Mammary epithelial cell (primary cell): ENCODE measurements at regions not wholly inside any gene's neighbourhood (a gene's known extent, or its start where the extent isn't known, plus 50 kb on each side); places are given as distances from the start of the nearest gene placed in this dataset.

Experiments
- EZH2 ChIP-seq: IDR thresholded peaks from 2 replicates; pipeline ENCODE4 v1.6.1; 2012; ENCODE audit warnings: low read length, inconsistent platforms, borderline replicate concordance
- TF ChIP-seq, protein P1 (sequence below), 2 donors: IDR thresholded peaks in 1 of 2; conservative IDR thresholded peaks in 1 of 2; 2 replicates each; pipeline ENCODE4 v1.5.1; 2011 to 2012; ENCODE audit warnings: inconsistent platforms in 2 of 2, low read length in 2 of 2, mild to moderate bottlenecking in 2 of 2, control low read depth in 1 of 2, low read depth in 1 of 2; ENCODE audit not compliant: insufficient read depth in 1 of 2; ENCODE audit errors: extremely low read depth in 1 of 2

DNA sequence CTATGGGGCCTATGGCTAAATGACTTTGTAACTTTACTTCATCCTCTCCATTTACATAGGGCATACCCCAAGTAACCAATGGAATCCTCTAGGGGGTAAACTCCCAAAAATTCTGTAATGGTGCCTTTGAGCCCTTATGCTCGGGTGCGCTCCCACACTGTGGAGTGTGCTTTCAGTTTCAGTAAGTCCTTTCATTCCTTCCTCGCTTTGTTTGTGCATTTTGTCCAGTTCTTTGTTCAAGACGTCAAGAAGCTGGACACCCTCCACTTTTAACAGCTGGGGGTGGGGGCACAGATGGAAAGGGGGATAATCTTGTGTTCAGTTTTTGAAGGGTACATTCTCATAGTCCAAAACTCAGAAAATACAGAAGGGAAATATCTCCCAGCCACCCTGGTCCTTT, 84.4 kb upstream of the C2CD4B start:
- TF ChIP-seq EZH2, result no peak
- TF ChIP-seq, protein P1, sequence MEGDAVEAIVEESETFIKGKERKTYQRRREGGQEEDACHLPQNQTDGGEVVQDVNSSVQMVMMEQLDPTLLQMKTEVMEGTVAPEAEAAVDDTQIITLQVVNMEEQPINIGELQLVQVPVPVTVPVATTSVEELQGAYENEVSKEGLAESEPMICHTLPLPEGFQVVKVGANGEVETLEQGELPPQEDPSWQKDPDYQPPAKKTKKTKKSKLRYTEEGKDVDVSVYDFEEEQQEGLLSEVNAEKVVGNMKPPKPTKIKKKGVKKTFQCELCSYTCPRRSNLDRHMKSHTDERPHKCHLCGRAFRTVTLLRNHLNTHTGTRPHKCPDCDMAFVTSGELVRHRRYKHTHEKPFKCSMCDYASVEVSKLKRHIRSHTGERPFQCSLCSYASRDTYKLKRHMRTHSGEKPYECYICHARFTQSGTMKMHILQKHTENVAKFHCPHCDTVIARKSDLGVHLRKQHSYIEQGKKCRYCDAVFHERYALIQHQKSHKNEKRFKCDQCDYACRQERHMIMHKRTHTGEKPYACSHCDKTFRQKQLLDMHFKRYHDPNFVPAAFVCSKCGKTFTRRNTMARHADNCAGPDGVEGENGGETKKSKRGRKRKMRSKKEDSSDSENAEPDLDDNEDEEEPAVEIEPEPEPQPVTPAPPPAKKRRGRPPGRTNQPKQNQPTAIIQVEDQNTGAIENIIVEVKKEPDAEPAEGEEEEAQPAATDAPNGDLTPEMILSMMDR (conservative IDR thresholded peaks at IDR 0.05 in 1 of 2, IDR thresholded peaks at IDR 0.05 in 1 of 2; ENCODE audit: extremely low read depth in 1 of 2, insufficient read depth in 1 of 2, low read depth in 1 of 2, low read length in 2 of 2), result no peak
